Psoas muscle (tissue), 7 donors: ENCODE measurements at regions not wholly inside any gene's neighbourhood (a gene's known extent, or its start where the extent isn't known, plus 50 kb on each side); places are given as distances from the start of the nearest gene placed in this dataset.

ENCODE experiments used
- ATAC-seq, 4 donors: fragments of 200-7000 bp; cut with Tn5 transposase; one replicate each; pipeline ENCODE4 v1.9.1; 2020; ENCODE audit warnings: moderate library complexity in 3 of 4, mild to moderate bottlenecking in 2 of 4
- DNase-seq, 2 donors: peaks; one replicate each; pipeline ENCODE4 v3.0.0-alpha.2; 2020
- H3K27ac ChIP-seq: fragments of 200-600 bp; one replicate; pipeline ENCODE4 v1.8.0; 2022
- H3K27me3 ChIP-seq, 3 donors: fragments of 200-600 bp in 1 of 3; one replicate each; pipeline versions ENCODE4 v1.6.1 to v1.8.0; 2013 to 2022; ENCODE audit warnings: low read length in 2 of 3, mild to moderate bottlenecking in 2 of 3, moderate library complexity in 1 of 3; ENCODE audit not compliant: insufficient read depth in 3 of 3
- H3K36me3 ChIP-seq, 2 donors: fragments of 200-600 bp in 1 of 2; one replicate each; pipeline versions ENCODE4 v1.6.1 to v1.8.0; 2013 to 2022; ENCODE audit warnings: low read depth in 1 of 2, mild to moderate bottlenecking in 1 of 2, moderate library complexity in 1 of 2; ENCODE audit not compliant: insufficient read depth in 1 of 2
- H3K4me1 ChIP-seq: fragments of 200-600 bp; one replicate; pipeline ENCODE4 v1.8.0; 2022
- H3K4me3 ChIP-seq: fragments of 200-600 bp; one replicate; pipeline ENCODE4 v1.8.0; 2022; ENCODE audit warnings: mild to moderate bottlenecking
- H3K9me3 ChIP-seq: fragments of 200-600 bp; one replicate; pipeline ENCODE4 v1.8.0; 2022
- WGBS, 3 donors: extraction: QIAGEN DNeasy Blood & Tissue Kit; methylation state at CpG; one replicate each; pipeline versions ENCODE4 v1.1.6 to v1.1.7; 2013; 5-methylcytosine and 5-hydroxymethylcytosine counted together
- intact Hi-C, 2 donors: fragments of 100-400 bp; cut with DNase I; formaldehyde crosslinking; loops; one replicate each; pipeline versions ENCODE4 v1.11.0 to v1.14.2; 2022
- TF ChIP-seq, protein P1 (sequence below): fragments of 200-600 bp; IDR thresholded peaks from one replicate; pipeline ENCODE4 v1.8.0; 2022; ENCODE audit warnings: antibody characterized with exemption
- donor health status: healthy with polysubstance abuse.
- donor health status: DM: no; HTN: no; CAD: no; lungs with moderate emphysema.
- donor health status: Bipolar disorder and iron deficiency.
- donor health status: healthy.
- donor health status: DM: yes; HTN: yes; CAD: no.
- donor health status: DM: no; HTN: no; CAD: no.
- donor health status: DM: yes; HTN: yes; CAD: no.

DNA sequence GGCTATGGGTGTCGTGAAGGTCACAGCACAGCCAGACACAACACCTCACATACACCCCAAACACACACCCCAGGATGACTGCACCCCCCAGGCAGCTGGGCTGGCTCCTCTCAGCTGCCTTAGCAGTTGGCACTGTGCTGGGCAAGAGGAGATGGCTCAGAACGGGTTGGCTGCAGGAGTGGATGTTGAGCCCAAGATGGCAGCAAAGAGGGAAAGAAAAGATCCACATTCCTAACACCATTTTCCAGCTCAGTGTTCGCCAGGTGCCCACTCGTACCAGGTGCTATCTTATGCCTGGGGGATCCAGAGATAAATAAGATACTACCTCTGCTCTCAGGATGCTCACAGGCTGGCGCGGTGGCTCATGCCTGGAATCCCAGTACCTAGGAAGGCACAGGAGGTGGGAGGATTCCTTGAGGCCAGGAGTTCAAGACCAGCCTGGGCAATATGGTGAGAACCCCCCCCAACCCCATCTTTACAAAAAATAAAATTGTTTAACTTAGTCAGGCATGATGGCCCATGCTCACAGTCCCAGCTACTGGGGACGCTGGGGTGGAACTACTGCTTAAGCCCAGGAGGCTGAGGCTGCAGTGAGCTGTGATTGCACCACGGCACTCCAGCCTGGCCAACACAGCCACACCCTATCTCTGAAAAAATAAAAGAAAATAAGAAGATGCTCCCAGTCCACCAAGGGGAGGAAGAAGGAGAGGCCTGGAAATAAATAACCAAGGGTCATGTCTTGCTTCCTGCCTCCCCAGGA lies 89.7 kb upstream of the ZNF507 start:
- H3K4me3 ChIP-seq, result no peak overlapping the region
- DNase-seq (no peak), ATAC-seq (no peak)
- no peaks in the 10 kb centered on the region for H3K4me1 ChIP-seq
- no peak overlapping the region for H3K27ac ChIP-seq
- H3K27me3 ChIP-seq, result peaks cover 0 to 4% (median 0%) of the 10 kb centered on the region in 3 donors
- 68 to 75% (median 73%) methylated on average over 8 of the region's 8 CpGs for WGBS, 3 donors
- TF ChIP-seq, protein P1, sequence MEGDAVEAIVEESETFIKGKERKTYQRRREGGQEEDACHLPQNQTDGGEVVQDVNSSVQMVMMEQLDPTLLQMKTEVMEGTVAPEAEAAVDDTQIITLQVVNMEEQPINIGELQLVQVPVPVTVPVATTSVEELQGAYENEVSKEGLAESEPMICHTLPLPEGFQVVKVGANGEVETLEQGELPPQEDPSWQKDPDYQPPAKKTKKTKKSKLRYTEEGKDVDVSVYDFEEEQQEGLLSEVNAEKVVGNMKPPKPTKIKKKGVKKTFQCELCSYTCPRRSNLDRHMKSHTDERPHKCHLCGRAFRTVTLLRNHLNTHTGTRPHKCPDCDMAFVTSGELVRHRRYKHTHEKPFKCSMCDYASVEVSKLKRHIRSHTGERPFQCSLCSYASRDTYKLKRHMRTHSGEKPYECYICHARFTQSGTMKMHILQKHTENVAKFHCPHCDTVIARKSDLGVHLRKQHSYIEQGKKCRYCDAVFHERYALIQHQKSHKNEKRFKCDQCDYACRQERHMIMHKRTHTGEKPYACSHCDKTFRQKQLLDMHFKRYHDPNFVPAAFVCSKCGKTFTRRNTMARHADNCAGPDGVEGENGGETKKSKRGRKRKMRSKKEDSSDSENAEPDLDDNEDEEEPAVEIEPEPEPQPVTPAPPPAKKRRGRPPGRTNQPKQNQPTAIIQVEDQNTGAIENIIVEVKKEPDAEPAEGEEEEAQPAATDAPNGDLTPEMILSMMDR, result no peak
- H3K9me3 ChIP-seq, result no peaks in the 10 kb centered on the region
- intact Hi-C loops, result no loop called here
- no peaks in the 10 kb centered on the region for H3K36me3 ChIP-seq

DNA sequence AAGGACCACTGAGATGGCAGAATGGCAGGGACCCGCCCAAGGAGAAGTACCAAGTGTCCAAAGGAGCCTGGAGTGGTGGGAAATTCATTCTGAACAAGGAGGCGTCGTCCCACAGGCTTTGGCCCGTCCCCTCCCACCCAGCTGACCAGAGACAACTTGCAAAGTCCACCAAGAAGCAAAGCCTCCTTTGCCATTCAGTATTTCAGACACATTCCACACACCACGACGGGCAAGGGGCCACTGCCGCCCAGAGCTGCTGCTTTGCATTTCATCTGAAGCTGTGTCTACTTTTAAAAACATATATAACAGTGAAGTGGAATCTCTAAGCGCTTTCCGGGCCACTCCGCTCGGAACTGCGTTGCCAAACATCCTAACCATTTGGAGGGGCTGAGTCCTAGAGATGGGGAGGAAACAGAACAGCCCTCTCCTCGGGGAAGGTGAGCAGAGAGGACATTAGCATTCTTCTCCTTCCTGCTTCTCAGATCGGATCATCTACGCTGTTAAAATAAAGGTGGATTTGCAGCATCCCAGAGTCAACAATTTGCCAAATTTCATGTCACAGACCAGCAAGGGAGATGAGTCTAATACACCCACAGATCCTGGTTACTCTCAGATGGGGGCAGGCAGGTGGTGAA lies 89.0 kb upstream of the ZNF507 start:
- H3K4me1 ChIP-seq, result no peaks in the 10 kb centered on the region
- ATAC-seq, result no peak
- DNase-seq, result no peak
- no peaks in the 10 kb centered on the region for H3K9me3 ChIP-seq
- H3K4me3 ChIP-seq, result no peak overlapping the region
- H3K27me3 ChIP-seq, result peaks cover 0 to 4% (median 0%) of the 10 kb centered on the region in 3 donors
- intact Hi-C loops, result no loop called here
- TF ChIP-seq, protein P1, result no peak
- no peaks in the 10 kb centered on the region for H3K36me3 ChIP-seq
- H3K27ac ChIP-seq, result no peak overlapping the region
- WGBS, 3 donors, result 75 to 77% (median 77%) methylated on average over 15 of the region's 15 CpGs

DNA sequence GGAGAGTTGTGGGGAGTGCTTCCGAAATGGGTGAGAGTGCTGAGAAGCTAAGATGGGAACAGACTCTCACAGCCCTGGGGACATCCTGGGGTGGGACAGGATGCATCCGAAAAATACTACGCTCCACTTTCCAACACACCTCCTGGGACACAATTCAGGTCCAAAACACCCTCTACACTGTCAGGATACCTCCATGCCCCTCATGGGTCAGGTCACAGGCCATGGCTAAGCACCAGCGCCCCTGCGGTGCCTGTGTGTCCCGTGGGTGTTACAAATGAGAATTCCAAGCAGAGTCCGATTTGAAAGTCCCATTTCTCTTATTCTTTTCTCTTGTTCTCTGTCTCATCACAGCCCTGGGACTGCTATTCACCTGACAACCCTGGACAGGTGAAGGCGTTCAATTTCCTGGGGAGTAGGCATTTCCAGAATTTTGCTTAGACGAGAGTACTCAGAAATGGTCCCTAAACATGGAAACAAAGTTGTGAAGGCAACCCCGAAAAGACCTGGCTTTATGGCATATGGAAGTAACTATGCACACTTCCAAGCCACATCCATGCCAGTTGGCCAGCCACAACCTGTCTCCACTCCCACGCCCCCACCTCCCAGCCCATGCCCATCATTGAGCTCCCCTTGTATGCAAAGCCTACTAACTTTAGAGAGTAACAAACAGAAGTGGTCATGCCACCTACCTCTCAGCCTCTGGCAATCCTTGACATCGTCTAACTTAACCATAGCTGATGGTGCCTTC lies 87.9 kb upstream of the ZNF507 start:
- no peak for ATAC-seq
- 61 to 69% (median 67%) methylated on average over 12 of the region's 12 CpGs for WGBS, 3 donors
- H3K27me3 ChIP-seq, result peaks cover 0 to 4% (median 0%) of the 10 kb centered on the region in 3 donors
- no peaks in the 10 kb centered on the region for H3K9me3 ChIP-seq
- TF ChIP-seq, protein P1, result no peak
- no peak overlapping the region for H3K27ac ChIP-seq
- no peaks in the 10 kb centered on the region for H3K36me3 ChIP-seq
- H3K4me1 ChIP-seq, result no peaks in the 10 kb centered on the region
- H3K4me3 ChIP-seq, result no peak overlapping the region
- DNase-seq, result no peak
- intact Hi-C loops, result no loop called here

DNA sequence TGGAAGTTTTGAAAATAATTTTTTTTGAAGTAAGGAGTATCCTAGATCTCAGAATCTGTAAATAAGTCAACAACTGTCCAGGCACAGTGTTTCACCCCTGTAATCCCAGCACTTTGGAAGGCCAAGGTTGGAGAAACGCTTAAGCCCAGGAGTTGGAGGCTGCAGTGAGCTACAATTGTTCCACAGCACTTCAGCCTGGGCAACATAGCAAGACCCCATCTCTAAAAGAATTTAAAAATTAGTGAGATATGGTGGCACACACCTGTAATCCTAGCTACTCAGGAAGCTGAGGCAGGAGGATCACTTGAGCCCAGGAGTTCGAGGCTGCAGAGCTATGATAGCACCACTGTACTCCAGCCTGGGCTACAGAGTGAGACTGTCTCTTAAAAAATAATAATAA lies 87.2 kb upstream of the ZNF507 start:
- H3K27me3 ChIP-seq, result peaks cover 0 to 4% (median 0%) of the 10 kb centered on the region in 3 donors
- H3K9me3 ChIP-seq, result no peaks in the 10 kb centered on the region
- H3K4me3 ChIP-seq, result no peak overlapping the region
- intact Hi-C loops, result no loop called here
- DNase-seq (no peak), ATAC-seq (no peak)
- H3K36me3 ChIP-seq, result no peaks in the 10 kb centered on the region
- no peaks in the 10 kb centered on the region for H3K4me1 ChIP-seq
- TF ChIP-seq, protein P1, result no peak
- no peak overlapping the region for H3K27ac ChIP-seq
- 85 to 91% (median 88%) methylated on average over 2 of the region's 2 CpGs for WGBS, 3 donors
